HG02973 (cell line): ENCODE measurements at regions not wholly inside any gene's neighbourhood (a gene's known extent, or its start where the extent isn't known, plus 50 kb on each side); places are given as distances from the start of the nearest gene placed in this dataset.
"Not testable (repeated sequence)": the region's sequence is repeated elsewhere in the genome, so short reads cannot be mapped to it uniquely, and the experiment has no call there.

Experiments used
- ATAC-seq: cut with Tn5 transposase; IDR thresholded peaks from one replicate; pipeline ENCODE4 v1.9.1; 2021; ENCODE audit warnings: moderate library complexity; ENCODE audit not compliant: unreplicated experiment

GRCh38 chr3:89747541-89748278 is 640.3 kb downstream of the EPHA3 start:
- not testable (repeated sequence) for ATAC-seq

- ATAC-seq = no peak
These were observed 655.0 kb downstream of the EPHA3 start for GRCh38 chr3:89762405-89762804.

- ATAC-seq = no peak
These were observed 676.0 kb downstream of the EPHA3 start for GRCh38 chr3:89783341-89783927.

- ATAC-seq = no peak
These were observed 680.1 kb downstream of the EPHA3 start for GRCh38 chr3:89787485-89787884.

- ATAC-seq = no peak
These were observed 680.6 kb downstream of the EPHA3 start for GRCh38 chr3:89787979-89788378.

GRCh38 chr3:89795506-89795905 is 688.1 kb downstream of the EPHA3 start:
- ATAC-seq = no peak

GRCh38 chr3:89802881-89803280 is 695.5 kb downstream of the EPHA3 start:
- ATAC-seq = no peak

GRCh38 chr3:89803711-89804110 is 696.3 kb downstream of the EPHA3 start:
- ATAC-seq = no peak

- no peak for ATAC-seq
These were observed 698.7 kb downstream of the EPHA3 start for GRCh38 chr3:89806166-89806565.

- ATAC-seq = no peak
These were observed 701.3 kb downstream of the EPHA3 start for GRCh38 chr3:89808680-89809197.

GRCh38 chr3:89813500-89813899 is 706.1 kb downstream of the EPHA3 start:
- ATAC-seq = no peak

GRCh38 chr3:89841041-89841440 is 733.6 kb downstream of the EPHA3 start:
- no peak for ATAC-seq

GRCh38 chr3:89845053-89845452 is 737.6 kb downstream of the EPHA3 start:
- ATAC-seq = no peak

- no peak for ATAC-seq
These were observed 740.5 kb downstream of the EPHA3 start for GRCh38 chr3:89847955-89848354.

GRCh38 chr3:89851974-89852621 is 744.7 kb downstream of the EPHA3 start:
- ATAC-seq = no peak

GRCh38 chr3:89859757-89860156 is 752.3 kb downstream of the EPHA3 start:
- no peak for ATAC-seq

GRCh38 chr3:89867286-89867685 is 759.9 kb downstream of the EPHA3 start:
- ATAC-seq = no peak

GRCh38 chr3:89876116-89876515 is 768.7 kb downstream of the EPHA3 start:
- ATAC-seq = no peak

- no peak for ATAC-seq
These were observed 769.8 kb downstream of the EPHA3 start for GRCh38 chr3:89877230-89877629.

- no peak for ATAC-seq
These were observed 782.0 kb downstream of the EPHA3 start for GRCh38 chr3:89889386-89889785.

GRCh38 chr3:89908711-89909213 is 801.3 kb downstream of the EPHA3 start:
- ATAC-seq = no peak

GRCh38 chr3:89912031-89912430 is 804.6 kb downstream of the EPHA3 start:
- no peak for ATAC-seq
